ENCODE measurements at regions not wholly inside any gene's neighbourhood (a gene's known extent, or its start where the extent isn't known, plus 50 kb on each side); places are given as distances from the start of the nearest gene placed in this dataset.

GRCh38 chr14:81849714-81850113 is 316.1 kb upstream of the SEL1L start:
- no peak for DNase-seq

GRCh38 chr14:81855007-81855406 is 321.4 kb upstream of the SEL1L start:
- no peak for DNase-seq

- DNase-seq, result no peak
Measured at GRCh38 chr14:81859046-81859445, 325.4 kb upstream of the SEL1L start.

GRCh38 chr14:81868172-81868571 is 334.5 kb upstream of the SEL1L start:
- DNase-seq, result no peak

- no peak for DNase-seq
Measured at GRCh38 chr14:81871706-81872105, 338.1 kb upstream of the SEL1L start.

GRCh38 chr14:81884382-81884781 is 350.7 kb upstream of the SEL1L start:
- no peak for DNase-seq

GRCh38 chr14:81886588-81886987 is 352.9 kb upstream of the SEL1L start:
- DNase-seq, result no peak

GRCh38 chr14:81889529-81889928 is 355.9 kb upstream of the SEL1L start:
- DNase-seq, result no peak

GRCh38 chr14:81890020-81890419 is 356.4 kb upstream of the SEL1L start:
- DNase-seq, result no peak

GRCh38 chr14:81903477-81903876 is 369.8 kb upstream of the SEL1L start:
- DNase-seq, result no peak

- DNase-seq, result no peak
Measured at GRCh38 chr14:81927070-81927469, 393.4 kb upstream of the SEL1L start.

GRCh38 chr14:81931828-81932227 is 398.2 kb upstream of the SEL1L start:
- no peak for DNase-seq

- no peak for DNase-seq
Measured at GRCh38 chr14:81936348-81936747, 402.7 kb upstream of the SEL1L start.

- no peak for DNase-seq
Measured at GRCh38 chr14:81936902-81937301, 403.2 kb upstream of the SEL1L start.

- no peak for DNase-seq
Measured at GRCh38 chr14:81938341-81938740, 404.7 kb upstream of the SEL1L start.

GRCh38 chr14:81940651-81941050 is 407.0 kb upstream of the SEL1L start:
- DNase-seq, result no peak

GRCh38 chr14:81942071-81942470 is 408.4 kb upstream of the SEL1L start:
- no peak for DNase-seq

- no peak for DNase-seq
Measured at GRCh38 chr14:81946375-81946774, 412.7 kb upstream of the SEL1L start.

- DNase-seq, result no peak
Measured at GRCh38 chr14:81946834-81947798, 413.5 kb upstream of the SEL1L start.

GRCh38 chr14:81952917-81953316 is 419.3 kb upstream of the SEL1L start:
- DNase-seq, result no peak

GRCh38 chr14:81953419-81953818 is 419.8 kb upstream of the SEL1L start:
- DNase-seq, result no peak

GRCh38 chr14:81955123-81955522 is 421.5 kb upstream of the SEL1L start:
- no peak for DNase-seq

- DNase-seq, result no peak
Measured at GRCh38 chr14:81960781-81961180, 427.1 kb upstream of the SEL1L start.

- DNase-seq, result no peak
Measured at GRCh38 chr14:81963846-81964245, 430.2 kb upstream of the SEL1L start.

- no peak for DNase-seq
Measured at GRCh38 chr14:81970307-81970706, 436.7 kb upstream of the SEL1L start.

Data from NCI-H1417 treated with DMSO at 0.1 percent for 48 hours (cell line).